GM10266 (cell line): ENCODE measurements at regions not wholly inside any gene's neighbourhood (a gene's known extent, or its start where the extent isn't known, plus 50 kb on each side); places are given as distances from the start of the nearest gene placed in this dataset.

Experiments
- DNase-seq: peaks from one replicate; pipeline ENCODE4 v3.0.0; 2012; ENCODE audit errors: extremely low spot score
- TF ChIP-seq, protein P1 (sequence below): IDR thresholded peaks from 2 replicates; pipeline ENCODE4 v1.5.1; 2012; ENCODE audit warnings: mild to moderate bottlenecking, low read depth; ENCODE audit not compliant: control insufficient read depth, insufficient read depth; ENCODE audit errors: missing control alignments

DNA sequence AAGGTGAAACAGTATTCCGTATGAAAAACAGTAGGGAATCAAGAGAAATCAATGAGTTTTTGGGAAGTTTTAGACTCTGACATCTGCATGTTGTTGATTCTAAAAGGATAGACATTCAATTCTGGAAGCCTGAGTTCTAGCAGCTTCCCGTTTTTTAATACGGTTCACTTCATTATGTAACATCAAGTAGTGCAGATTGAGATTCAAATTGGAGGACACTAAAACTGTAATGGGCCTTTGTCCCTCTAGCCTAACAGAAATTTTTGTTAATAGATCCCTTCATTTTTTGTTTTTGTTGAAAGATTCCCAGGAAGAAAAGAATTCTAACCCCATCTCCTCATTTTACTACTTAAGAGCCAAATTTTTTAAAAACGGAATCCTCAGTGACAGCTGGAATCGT, 384.6 kb downstream of the SH3GL2 start:
- TF ChIP-seq, protein P1, sequence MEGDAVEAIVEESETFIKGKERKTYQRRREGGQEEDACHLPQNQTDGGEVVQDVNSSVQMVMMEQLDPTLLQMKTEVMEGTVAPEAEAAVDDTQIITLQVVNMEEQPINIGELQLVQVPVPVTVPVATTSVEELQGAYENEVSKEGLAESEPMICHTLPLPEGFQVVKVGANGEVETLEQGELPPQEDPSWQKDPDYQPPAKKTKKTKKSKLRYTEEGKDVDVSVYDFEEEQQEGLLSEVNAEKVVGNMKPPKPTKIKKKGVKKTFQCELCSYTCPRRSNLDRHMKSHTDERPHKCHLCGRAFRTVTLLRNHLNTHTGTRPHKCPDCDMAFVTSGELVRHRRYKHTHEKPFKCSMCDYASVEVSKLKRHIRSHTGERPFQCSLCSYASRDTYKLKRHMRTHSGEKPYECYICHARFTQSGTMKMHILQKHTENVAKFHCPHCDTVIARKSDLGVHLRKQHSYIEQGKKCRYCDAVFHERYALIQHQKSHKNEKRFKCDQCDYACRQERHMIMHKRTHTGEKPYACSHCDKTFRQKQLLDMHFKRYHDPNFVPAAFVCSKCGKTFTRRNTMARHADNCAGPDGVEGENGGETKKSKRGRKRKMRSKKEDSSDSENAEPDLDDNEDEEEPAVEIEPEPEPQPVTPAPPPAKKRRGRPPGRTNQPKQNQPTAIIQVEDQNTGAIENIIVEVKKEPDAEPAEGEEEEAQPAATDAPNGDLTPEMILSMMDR = no peak
- DNase-seq = no peak

DNA sequence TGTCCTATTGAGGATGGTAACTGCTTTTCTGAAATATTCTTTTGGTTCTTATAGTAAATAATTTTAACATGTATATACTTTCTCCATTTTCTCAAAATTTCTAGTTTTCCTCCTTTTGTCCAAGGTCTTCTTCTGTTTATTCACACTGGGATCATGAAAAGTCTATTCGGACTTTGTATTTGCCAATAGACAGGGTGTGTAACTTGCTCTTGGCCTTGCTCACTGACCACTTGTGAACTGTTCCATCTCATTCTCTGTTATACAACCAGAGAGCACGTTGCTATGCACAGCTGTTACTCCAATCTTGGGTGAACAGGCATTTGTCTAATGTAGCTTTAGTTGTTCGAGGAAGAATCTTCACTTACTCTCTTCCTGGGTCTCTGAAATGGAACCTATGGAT, 388.9 kb downstream of the SH3GL2 start:
- TF ChIP-seq, protein P1 = no peak
- no peak for DNase-seq

DNA sequence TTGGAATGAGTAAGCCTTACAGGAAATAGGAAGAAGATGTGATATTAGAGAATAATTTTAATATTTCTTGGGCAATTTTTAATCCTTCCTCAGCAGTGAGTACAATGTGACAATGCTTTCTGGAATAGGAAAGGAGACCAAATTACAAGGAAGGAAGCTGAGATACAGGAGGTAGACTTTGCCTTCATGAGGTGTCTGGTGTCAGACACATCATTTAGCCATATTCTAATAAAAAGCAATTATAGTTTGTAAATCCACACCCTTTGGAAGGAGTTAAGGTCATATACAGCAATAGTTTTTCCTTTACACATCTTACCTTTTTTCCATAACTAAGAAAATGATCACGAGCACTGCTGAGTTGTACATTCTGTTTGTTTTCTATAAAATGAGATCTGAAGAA, 390.4 kb downstream of the SH3GL2 start:
- no peak for DNase-seq
- TF ChIP-seq, protein P1 = no peak

DNA sequence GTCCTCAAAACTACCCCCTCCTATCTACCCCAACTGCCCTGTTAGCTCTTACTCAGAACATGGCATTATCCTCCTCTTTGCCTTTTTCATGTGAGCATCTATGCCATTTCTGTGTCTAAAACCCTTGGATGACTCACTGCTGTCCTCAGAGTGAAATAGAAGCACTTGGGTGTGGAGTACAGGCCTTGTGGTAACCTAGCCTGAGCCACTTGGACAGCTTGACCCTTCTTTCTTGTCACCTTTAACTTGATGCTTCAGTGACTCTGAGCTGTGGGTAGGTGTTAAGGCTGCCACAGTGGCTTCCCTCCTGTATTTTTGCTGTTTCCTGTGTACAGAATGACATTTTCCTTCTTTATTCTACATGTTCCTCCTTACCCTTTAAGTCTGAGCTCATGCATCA, 391.4 kb downstream of the SH3GL2 start:
- DNase-seq = no peak
- TF ChIP-seq, protein P1 = no peak

DNA sequence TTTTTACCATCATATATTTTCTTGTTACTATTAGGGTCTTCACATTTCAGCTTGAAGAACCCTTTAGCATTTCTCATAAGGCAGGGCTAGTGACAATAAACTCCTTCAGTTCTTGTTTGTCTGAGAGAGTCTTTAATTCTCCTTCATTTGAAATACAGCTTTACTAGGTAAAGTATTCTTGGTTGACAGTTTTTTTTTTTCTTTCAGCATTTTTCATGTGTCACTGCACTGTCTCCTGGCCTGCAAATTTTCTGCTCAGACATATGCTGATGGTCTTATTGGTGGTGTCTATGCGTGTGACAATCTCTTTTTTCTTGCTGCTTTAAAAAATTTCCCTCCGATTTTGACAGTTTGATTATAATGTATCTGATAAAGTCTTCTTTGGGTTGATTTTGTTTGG, 399.9 kb downstream of the SH3GL2 start:
- no peak for DNase-seq
- TF ChIP-seq, protein P1 = no peak

DNA sequence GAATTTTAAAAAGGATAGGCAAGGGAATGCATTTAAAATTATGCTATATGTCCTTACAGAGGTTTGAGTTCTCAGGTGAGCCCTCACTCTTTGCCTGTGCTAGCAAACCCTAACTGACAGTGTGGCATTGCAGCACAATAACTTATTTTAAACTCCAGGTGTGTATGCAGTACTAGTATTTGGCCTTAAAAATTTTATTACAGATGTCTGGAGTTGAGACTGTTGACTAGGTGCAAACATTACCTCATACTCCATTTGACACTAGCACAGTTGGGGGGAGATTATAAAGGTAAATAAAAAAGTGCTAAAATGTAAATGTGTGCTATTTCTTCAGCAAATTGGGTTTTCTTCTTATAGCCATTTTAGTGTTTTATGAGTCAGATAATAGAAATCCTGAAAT, 407.7 kb downstream of the SH3GL2 start:
- no peak for DNase-seq
- TF ChIP-seq, protein P1 = no peak

DNA sequence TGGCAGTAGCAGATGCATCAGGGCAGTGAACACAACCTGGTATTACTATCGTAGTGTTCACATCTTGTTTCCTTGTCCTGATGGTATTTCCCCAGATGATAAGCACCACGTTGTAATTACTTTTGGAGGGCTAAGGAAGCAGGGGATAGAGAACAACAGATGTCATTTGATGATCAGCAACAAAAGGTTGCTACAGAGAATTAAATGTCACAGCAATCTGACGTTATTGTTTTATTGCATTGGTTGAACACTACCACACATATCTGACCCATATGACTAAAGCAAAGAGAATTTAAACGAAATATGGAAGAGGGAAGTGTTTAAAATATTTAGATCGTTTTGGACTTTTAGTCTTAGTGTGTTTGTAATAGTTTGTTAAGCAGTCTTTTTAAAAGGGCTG, 408.3 kb downstream of the SH3GL2 start:
- TF ChIP-seq, protein P1 = no peak
- no peak for DNase-seq
